ENCODE measurements at regions not wholly inside any gene's neighbourhood (a gene's known extent, or its start where the extent isn't known, plus 50 kb on each side); places are given as distances from the start of the nearest gene placed in this dataset.

GRCh38 chr3:128555098-128555825, 62.3 kb upstream of the GATA2 start:
- H3K9me2 ChIP-seq (ENCODE audit: insufficient read depth), result no peaks in the 10 kb centered on the region
- no peaks in the 10 kb centered on the region for H3K79me2 ChIP-seq (ENCODE audit: insufficient read depth)
- H2AFZ ChIP-seq, result peak overlapping the region; percentile 59
- H3K9me3 ChIP-seq (ENCODE audit: low read depth), result no peaks in the 10 kb centered on the region
- H3K36me3 ChIP-seq (ENCODE audit: low read depth), result no peaks in the 10 kb centered on the region
- no peaks in the 10 kb centered on the region for H4K20me1 ChIP-seq (ENCODE audit: insufficient read depth)
- H3K4me2 ChIP-seq (ENCODE audit: unreplicated experiment), result peak overlapping the region; percentile 0
- in situ Hi-C loops (cut with MboI), result no loop called here
- H3K27me3 ChIP-seq (replicated peaks; ENCODE audit: insufficient read depth), result 0 out of 2 replicates have a peak, but pooled peaks cover 4% of the 10 kb centered on the region
- no peaks in the 10 kb centered on the region for H3K4me1 ChIP-seq (ENCODE audit: insufficient read depth)
- no peak overlapping the region for H3K27ac ChIP-seq
- no peak overlapping the region for H3K9ac ChIP-seq
- peak overlapping the region; percentile 41 for H3K4me3 ChIP-seq
- 4 to 9% methylated on average over 39 to 49 of the region's 68 CpGs for WGBS, 2 experiments (ENCODE audit: low coverage in 1 of 2, low lambda C conversion rate in 2 of 2, missing lambda C conversion rate in 2 of 2)
- DNase-seq, result no peak
- TF ChIP-seq EZH2phosphoT487 (IDR thresholded peaks at IDR 0.05; ENCODE audit: insufficient read depth, low read depth) (no peak), EZH2 (IDR thresholded peaks at IDR 0.05; ENCODE audit: insufficient read depth, poor library complexity, severe bottlenecking) (no peak)
- H3F3A ChIP-seq (ENCODE audit: insufficient read depth), result no peaks in the 10 kb centered on the region

DNA sequence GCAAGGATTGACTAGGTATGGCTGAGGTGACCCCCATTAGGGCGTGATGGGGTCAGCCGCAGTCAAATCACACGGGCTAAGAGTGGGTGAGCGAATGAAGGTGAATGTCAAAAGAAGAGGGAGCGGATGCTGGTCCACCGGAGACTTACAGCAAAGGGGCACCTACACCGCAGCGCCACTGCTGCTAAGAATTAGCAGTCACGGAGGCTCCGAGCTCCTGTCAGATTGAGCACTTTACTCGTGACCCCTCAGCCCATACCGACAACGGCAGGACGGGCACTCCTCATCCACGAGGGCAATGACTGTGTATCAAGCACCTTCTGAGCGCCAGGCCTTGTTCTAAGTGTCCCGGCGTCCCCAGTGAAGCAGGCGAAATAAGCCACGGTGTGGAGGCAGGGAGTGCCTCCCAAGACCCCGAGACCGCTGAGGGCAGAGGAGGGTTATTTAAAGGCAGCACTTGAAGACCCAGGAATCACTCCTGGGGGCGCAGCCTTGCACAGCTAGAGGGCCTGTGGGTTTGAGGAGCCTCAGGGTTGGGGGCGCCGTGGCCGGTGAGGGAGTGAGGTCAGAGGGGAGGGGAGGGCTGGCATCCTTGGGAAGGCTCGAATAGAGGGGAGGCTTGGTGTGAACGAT, 61.6 kb upstream of the GATA2 start:
- no peak overlapping the region for H3K4me2 ChIP-seq (ENCODE audit: unreplicated experiment)
- H3K27me3 ChIP-seq (replicated peaks; ENCODE audit: insufficient read depth), result 0 out of 2 replicates have a peak, but pooled peaks cover 4% of the 10 kb centered on the region
- TF ChIP-seq EZH2 (IDR thresholded peaks at IDR 0.05; ENCODE audit: insufficient read depth, poor library complexity, severe bottlenecking), result no peak
- no peak for TF ChIP-seq EZH2phosphoT487 (IDR thresholded peaks at IDR 0.05; ENCODE audit: insufficient read depth, low read depth)
- in situ Hi-C loops (cut with MboI), result no loop called here
- no peaks in the 10 kb centered on the region for H3K9me2 ChIP-seq (ENCODE audit: insufficient read depth)
- 71 to 78% methylated on average over 24 to 27 of the region's 28 CpGs for WGBS, 2 experiments (ENCODE audit: low coverage in 1 of 2, low lambda C conversion rate in 2 of 2, missing lambda C conversion rate in 2 of 2)
- H3K4me3 ChIP-seq, result no peak overlapping the region
- no peaks in the 10 kb centered on the region for H4K20me1 ChIP-seq (ENCODE audit: insufficient read depth)
- H3K27ac ChIP-seq, result no peak overlapping the region
- no peak for DNase-seq
- peak overlapping the region; percentile 59; the same call in 1 of the 2 replicates for H2AFZ ChIP-seq
- peaks cover 2% of the 10 kb centered on the region; the same call in 1 of the 2 replicates for H3K4me1 ChIP-seq (ENCODE audit: insufficient read depth)
- no peaks in the 10 kb centered on the region for H3K79me2 ChIP-seq (ENCODE audit: insufficient read depth)
- H3K9me3 ChIP-seq (ENCODE audit: low read depth), result no peaks in the 10 kb centered on the region
- H3K36me3 ChIP-seq (ENCODE audit: low read depth), result no peaks in the 10 kb centered on the region
- H3K9ac ChIP-seq, result no peak overlapping the region
- no peaks in the 10 kb centered on the region for H3F3A ChIP-seq (ENCODE audit: insufficient read depth)

DNA sequence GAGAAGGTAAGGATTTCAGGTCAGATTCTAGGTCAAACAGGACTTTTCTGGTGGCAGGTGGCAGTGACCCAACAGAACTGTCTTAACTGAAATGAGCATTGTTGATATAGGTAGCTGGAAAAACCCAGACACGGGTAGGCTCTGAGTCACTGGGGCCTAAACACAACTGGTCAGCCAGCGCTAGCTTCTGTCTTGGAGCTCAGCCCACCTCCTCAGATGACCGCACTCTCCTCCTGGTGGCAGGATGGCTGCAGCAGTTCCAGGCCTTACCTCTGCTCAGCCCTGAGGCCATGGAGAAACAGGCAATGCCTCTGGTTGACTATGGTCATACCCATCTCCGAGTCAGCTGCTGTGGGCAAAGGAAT, 61.1 kb upstream of the GATA2 start:
- Histone ChIP-seq H3K79me2 (ENCODE audit: insufficient read depth) (no peaks in the 10 kb centered on the region), H3K4me3 (no peak overlapping the region), H3K9me2 (ENCODE audit: insufficient read depth) (no peaks in the 10 kb centered on the region), H3K27me3 (replicated peaks; ENCODE audit: insufficient read depth) (0 out of 2 replicates have a peak, but pooled peaks cover 4% of the 10 kb centered on the region), H3K36me3 (ENCODE audit: low read depth) (no peaks in the 10 kb centered on the region), H3K9me3 (ENCODE audit: low read depth) (no peaks in the 10 kb centered on the region), H3K27ac (no peak overlapping the region), H3K9ac (no peak overlapping the region), H3F3A (ENCODE audit: insufficient read depth) (no peaks in the 10 kb centered on the region), H3K4me1 (ENCODE audit: insufficient read depth) (peaks cover 7% of the 10 kb centered on the region), H4K20me1 (ENCODE audit: insufficient read depth) (no peaks in the 10 kb centered on the region), H2AFZ (no peak overlapping the region), H3K4me2 (ENCODE audit: unreplicated experiment) (no peak overlapping the region)
- WGBS, 2 experiments (ENCODE audit: low coverage in 1 of 2, low lambda C conversion rate in 2 of 2, missing lambda C conversion rate in 2 of 2), result 88 to 93% methylated on average over 4 of the region's 4 CpGs
- in situ Hi-C loops (cut with MboI), result no loop called here
- DNase-seq, result peak; percentile 50
- TF ChIP-seq EZH2 (IDR thresholded peaks at IDR 0.05; ENCODE audit: insufficient read depth, poor library complexity, severe bottlenecking) (no peak), EZH2phosphoT487 (IDR thresholded peaks at IDR 0.05; ENCODE audit: insufficient read depth, low read depth) (no peak)

- no peak overlapping the region for H3K4me2 ChIP-seq (ENCODE audit: unreplicated experiment)
- H3K9me3 ChIP-seq (ENCODE audit: low read depth), result no peaks in the 10 kb centered on the region
- WGBS, 2 experiments (ENCODE audit: low coverage in 1 of 2, low lambda C conversion rate in 2 of 2, missing lambda C conversion rate in 2 of 2), result 88% methylated on average over 5 of the region's 5 CpGs
- H4K20me1 ChIP-seq (ENCODE audit: insufficient read depth), result no peaks in the 10 kb centered on the region
- H3K36me3 ChIP-seq (ENCODE audit: low read depth), result no peaks in the 10 kb centered on the region
- H3K9ac ChIP-seq, result no peak overlapping the region
- H3K4me1 ChIP-seq (ENCODE audit: insufficient read depth), result peaks cover 12% of the 10 kb centered on the region
- in situ Hi-C loops (cut with MboI), result no loop called here
- H3K27me3 ChIP-seq (replicated peaks; ENCODE audit: insufficient read depth), result 0 out of 2 replicates have a peak, but pooled peaks cover 4% of the 10 kb centered on the region
- no peak for DNase-seq
- H2AFZ ChIP-seq, result no peak overlapping the region
- no peak for TF ChIP-seq EZH2 (IDR thresholded peaks at IDR 0.05; ENCODE audit: insufficient read depth, poor library complexity, severe bottlenecking)
- no peak for TF ChIP-seq EZH2phosphoT487 (IDR thresholded peaks at IDR 0.05; ENCODE audit: insufficient read depth, low read depth)
- peaks cover 4% of the 10 kb centered on the region; the same call in 1 of the 2 replicates for H3F3A ChIP-seq (ENCODE audit: insufficient read depth)
- H3K4me3 ChIP-seq, result no peak overlapping the region
- no peak overlapping the region for H3K27ac ChIP-seq
- H3K79me2 ChIP-seq (ENCODE audit: insufficient read depth), result no peaks in the 10 kb centered on the region
- H3K9me2 ChIP-seq (ENCODE audit: insufficient read depth), result no peaks in the 10 kb centered on the region
Observed at GRCh38 chr3:128553560-128553959, 60.6 kb upstream of the GATA2 start.

Data from GM23248 (cell line).